ENCODE measurements at regions not wholly inside any gene's neighbourhood (a gene's known extent, or its start where the extent isn't known, plus 50 kb on each side); places are given as distances from the start of the nearest gene placed in this dataset.
"Not testable (repeated sequence)": the region's sequence is repeated elsewhere in the genome, so short reads cannot be mapped to it uniquely, and the experiment has no call there.

DNA sequence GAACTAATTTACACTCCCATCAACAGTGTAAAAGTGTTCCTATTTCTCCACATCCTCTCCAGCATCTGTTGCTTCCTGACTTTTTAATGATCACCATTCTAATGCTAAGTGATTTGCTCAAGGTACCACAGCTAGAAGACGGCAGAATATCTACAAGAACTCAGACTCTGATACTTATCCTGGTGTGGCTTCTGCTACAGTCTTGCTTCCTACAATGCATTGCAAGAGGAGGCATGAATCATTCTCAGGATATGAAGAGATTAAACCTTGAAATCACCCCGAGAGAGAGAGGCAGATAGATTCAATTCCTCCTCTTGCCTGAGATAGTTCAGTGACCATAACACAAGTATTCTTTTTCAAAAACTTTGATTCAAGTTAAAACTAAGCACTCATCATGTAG lies 306.4 kb downstream of the TBC1D4 start:
- DNase-seq = no peak

DNA sequence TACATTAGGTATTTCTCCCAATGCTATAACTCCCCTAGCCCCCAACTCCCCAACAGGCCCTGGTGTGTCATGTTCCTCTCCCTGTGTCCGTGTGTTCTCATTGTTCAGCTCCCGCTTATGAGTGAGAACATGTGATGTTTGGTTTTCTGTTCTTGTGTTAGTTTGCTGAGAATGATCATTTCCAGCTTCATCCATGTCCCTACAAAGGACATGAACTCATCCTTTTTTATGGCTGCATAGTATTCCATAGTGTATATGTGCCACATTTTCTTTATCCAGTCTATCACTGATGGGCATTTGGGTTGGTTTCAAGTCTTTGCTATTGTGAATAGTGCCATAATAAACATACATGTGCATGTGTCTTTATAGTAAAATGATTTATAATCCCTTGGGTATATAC lies 306.9 kb downstream of the TBC1D4 start:
- not testable (repeated sequence) for DNase-seq

DNA sequence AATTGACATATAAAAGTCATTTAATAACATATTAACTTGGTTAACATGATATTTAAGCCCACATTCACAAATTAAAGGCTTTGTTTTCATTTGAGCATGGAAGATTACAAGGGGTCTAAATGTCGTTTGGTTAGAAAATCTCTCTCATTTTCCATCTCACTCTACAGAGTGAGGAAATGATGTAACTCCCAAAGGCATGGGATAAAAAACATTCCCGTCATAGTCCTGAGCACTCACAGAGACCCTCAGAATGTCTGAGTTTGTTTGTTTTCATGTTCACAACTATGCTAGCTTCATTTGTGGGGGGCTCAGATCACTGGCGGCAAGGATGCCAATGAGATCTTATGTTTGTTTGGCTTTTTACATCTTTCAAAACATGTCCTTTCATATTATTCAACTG lies 307.5 kb downstream of the TBC1D4 start:
- no peak for DNase-seq

DNA sequence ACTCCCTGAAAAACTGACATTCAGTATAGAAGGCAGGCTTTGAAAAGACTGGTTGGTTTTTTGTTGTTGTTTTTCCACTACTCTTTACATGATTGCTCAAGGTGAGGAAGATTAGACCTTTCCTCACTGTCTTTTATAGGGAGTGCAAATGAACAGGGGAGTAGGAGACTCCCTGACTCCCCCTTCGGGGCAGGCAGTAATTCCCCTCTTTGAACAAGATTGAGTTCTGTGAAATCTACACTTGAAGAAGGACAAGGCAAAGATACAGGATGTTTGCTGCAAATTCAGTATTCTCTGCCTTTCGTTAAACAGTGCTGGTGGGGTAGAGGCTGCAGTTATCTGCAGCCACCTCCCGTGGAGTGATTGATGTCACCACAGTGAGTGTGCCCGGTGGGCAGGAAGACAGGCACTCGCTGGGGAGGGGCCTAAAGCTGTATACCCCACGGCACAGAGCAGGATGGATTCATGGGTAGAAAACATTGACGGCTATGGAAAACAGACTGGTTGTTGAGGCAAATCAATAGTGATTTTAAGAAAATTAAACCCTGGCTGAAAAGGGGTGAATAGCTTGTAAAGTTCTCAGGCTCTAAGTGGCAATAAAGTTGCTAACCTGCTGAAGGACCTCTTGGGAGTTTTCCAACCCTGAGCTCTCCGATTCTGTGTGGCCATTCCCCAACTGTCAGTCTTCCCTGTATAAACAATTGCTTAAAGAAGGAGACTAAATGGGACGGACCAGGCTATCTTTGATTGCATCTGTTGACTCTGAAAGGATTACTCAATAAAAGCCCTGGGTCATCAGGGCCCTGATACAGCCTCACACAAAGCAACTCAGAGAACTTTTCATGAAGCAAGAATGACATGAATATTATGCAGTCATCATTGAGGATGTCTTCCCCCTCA lies 308.3 kb downstream of the TBC1D4 start:
- DNase-seq = no peak

DNA sequence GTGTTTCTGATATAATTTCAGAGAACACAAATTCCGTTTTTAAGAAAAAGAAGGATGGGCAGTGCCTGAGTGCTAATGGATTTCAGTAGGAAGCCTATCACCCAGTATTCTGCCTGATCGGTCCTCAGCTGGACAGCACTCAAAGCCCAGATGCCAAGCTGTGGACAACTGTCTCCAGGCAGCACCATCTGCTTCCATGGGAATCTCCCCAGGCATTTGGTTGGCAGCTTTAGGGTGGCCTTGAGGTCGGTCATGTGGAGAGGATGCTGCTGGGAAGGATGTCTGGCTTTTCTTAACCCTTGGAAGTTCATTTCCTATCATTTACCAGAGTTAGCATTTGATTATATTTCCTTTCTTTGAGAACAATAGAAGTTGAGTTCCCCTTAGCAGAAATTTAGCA lies 311.7 kb downstream of the TBC1D4 start:
- DNase-seq = no peak

DNA sequence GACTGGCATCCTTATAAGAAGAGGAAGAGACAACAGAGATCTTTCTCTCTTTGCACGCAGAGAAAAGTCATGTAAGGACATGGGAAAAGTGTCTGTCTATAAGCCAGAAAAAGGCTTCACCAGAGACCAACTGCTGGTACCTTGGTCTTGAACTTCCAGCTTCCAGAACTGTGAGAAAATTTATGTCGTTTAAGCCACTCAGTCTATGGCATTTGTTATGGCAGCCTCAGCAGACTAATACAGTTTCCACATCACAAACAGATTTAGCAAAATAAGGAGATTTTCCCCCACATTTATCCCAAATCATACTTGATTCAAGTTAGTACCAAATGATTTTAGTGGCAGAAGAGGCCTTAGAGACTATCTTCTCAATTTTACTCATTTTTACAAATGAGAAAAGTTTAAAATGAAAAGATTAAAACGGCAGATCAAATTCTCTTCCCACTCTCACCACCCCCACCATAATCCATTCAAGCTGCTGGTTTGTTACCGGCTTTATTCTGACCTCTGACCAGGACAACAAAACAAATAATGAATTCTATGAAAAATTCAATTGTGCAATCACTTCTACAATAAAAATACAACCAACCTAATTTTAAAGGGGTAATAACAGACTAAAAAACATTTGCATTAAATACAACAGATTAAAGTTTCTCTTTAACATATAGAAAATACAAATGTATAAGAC lies 316.3 kb downstream of the TBC1D4 start:
- DNase-seq = no peak

DNA sequence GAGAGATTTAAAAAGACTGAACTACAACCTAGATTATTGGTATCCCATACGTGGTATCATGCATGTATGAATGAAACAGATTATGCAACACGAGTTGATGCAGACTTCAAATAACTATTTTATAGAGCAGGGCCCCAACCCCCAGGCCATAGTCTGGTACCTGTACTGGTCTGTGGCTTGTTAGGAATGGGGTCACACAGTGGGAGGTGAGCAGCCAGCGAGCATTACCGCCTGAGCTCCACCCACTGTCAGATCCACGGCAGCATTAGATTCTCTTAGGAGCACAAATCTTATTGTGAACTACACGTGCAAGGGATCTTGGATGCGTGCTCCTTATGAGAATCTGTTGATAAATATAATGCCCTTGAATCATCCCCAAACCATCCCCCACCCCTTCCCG lies 320.2 kb downstream of the TBC1D4 start:
- DNase-seq = no peak

DNA sequence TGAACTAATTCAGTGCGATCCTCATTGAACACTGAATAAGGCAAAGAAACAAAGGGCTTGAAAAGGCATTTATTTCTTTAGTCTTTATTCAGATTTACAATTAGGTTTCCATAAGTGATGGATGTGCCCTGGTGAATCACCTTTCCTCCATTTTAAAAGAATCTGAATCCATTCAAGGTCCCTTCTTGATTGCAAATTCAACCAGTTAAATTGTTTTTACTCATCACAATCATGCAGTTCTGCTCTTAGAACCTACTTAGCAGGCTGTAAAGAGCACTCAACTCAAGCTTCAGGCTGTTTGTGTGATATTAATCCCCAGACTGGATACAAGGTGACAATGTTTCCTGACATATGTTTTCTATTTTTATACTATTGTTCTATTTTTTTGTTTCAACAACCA lies 321.0 kb downstream of the TBC1D4 start:
- DNase-seq = no peak

DNA sequence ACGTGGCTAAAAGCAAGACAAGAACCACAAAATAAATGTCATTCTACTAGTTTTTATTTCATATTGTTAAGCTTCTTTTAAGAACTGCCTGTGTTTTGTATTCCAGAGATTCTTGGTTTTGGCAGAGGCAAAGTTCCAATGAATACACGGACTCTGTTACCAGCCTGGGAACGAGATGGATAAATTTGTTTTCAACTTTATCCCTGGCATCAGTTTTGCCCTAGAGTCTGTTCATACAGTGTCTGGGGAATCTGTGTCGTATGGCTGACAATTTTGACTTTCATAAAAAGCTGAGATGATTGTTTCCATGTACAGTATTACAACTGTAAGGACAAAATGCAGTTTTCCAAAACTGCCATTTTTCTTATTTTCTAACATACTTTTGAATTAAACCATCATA lies 327.6 kb downstream of the TBC1D4 start:
- DNase-seq = no peak

DNA sequence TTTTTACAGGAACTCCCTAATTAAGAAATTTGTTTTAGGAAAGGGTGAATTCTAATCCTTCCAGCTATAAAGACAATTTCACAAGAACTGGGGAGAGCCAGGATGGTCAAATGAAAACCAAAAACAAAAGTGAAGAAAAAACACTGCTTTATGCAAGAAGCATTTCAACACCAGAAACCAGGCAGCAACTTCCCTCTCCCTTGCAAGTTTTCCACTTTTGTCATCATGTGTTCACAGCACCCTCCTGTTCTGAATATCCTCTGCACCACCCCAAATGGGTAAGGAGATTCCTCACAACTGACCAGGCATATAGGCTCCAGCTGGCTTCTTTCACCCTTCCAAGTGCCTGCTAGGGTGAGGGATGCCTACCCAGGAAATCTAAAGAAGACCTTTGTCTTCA lies 328.1 kb downstream of the TBC1D4 start:
- no peak for DNase-seq

DNA sequence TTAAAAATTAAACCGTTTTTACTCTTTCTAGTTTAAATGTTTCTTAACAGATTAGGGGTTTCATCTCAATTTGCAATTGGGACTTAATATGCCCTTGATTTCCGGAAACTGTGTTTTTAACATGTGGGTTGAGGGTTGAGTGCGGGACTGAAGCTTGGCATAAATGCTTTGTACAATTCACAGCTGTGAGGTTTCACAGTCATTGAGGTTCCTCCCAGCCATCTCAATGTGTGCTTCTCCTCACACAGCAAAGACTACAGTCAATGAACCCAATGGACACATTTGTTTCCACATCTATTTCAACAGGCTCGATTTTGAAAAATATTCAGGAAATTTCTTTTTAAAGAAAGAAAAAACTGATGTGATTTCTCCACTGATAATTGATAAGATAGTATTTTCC lies 328.6 kb downstream of the TBC1D4 start:
- no peak for DNase-seq

DNA sequence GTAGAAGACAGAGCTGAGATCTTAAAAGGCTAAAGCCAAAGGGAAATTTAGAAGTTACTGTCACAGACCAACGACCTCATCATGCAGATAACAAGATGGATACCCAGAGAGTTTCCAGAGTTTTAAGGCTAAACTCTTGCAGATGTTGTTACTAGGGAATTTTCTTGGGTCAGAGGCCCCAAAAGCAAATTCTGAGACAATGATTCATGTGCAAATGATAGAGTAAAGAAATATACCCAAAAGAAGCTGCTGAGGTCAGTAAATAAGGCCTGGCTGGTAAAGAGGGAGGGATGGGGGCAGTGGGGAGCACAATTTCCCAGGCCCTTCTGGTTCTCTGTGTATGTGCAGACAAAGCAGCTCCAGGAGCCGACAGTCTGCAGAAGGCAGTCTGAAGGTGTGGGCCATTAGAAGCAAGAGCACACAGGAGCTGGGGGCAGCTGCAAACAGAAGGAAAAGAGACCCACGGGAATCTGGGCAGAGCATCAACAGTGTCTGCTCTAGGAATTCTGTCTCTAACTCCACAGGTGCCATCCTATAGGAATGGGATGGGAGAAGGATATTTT lies 330.8 kb downstream of the TBC1D4 start:
- DNase-seq = no peak

DNA sequence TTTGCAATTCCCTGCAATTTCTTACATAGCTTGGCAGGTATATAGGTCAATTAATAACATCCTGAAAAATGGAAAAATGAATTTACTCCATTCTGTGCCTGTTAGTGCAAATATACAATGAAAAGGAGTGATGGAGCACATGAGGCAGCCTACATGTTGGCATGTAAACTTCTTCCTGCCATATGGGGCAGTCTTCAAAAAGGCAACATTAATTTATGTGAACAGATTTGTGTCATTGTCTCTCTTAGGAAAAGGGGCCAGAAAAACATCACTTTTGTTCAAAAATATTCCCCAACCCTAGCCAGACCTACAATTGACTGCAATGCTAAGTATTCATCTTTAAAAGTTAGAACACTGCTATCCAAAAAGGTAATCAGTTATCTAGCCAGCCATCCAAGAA lies 332.2 kb downstream of the TBC1D4 start:
- DNase-seq = no peak

DNA sequence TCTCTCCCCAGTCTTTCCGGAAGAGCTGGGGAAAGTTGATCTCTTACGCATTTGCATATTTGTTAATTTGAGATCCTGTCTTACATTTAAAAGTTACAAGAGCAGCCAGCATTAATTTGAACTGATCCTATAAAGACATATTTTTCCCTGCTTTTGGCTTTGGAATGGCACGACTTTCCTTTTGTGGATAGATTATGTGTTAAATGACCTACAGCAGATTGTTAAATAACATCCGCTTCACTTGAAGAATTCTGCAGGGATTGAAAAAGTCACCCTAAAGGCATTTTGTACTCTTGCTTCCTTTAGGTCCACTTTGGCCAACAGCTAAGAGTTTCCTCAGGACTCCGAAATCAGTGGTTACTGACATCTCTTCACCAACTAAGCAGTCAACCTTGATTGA lies 334.0 kb downstream of the TBC1D4 start:
- no peak for DNase-seq

DNA sequence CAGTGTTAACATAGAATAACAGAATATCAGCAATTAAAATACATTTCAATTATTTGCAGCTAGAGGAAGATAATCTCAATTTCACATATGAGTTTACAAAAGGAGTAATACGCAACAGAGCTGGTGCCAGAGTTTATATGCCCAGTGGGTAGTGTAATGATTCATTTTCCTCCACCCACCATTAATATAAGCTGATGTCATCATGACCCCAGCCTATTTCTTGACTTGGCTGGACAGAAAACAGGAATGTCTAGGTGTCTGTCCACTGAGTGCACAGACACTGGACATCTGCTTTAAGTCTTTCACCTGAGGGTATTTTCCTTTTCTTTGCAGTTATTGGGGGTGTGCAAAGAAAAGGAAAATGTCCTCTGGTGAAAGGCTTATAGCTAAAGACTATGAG lies 335.5 kb downstream of the TBC1D4 start:
- DNase-seq = no peak

DNA sequence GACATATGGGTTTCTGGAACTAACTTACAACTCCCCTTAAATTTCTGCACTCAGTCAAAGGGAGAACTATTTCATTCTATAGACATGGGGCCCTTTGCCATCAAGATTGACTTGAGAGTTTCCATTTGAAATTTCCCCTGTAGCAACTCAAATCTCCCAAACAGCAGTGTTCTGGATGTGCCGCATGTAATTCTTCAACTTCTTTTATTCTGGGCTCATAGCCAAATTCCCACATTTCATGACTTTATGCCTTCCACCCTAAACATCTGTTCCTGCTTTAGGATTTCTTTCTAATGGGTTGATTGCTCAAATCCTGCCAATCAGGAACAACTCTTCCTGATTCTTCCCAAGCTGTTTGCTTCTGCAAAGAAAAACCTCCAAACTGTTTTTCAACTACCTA lies 336.0 kb downstream of the TBC1D4 start:
- DNase-seq = no peak

DNA sequence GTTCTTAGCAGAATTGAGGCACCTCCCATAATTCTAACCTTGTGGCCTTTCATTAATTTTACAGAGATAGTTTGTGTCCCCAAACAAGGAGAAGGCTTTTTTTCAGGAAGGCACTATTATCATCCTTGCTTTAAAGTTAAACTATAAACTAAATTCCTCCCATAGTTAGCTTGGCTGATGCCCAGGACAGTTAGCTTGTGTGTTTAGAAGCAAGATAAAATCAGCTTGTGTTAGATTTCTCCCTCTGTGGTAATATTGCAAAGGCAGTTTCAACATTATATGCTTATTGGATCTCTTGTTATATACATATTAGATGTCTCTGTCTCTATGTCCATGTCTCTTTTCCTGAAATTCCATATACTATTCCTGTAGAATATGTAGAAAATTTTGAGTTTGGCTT lies 342.7 kb downstream of the TBC1D4 start:
- DNase-seq = no peak

DNA sequence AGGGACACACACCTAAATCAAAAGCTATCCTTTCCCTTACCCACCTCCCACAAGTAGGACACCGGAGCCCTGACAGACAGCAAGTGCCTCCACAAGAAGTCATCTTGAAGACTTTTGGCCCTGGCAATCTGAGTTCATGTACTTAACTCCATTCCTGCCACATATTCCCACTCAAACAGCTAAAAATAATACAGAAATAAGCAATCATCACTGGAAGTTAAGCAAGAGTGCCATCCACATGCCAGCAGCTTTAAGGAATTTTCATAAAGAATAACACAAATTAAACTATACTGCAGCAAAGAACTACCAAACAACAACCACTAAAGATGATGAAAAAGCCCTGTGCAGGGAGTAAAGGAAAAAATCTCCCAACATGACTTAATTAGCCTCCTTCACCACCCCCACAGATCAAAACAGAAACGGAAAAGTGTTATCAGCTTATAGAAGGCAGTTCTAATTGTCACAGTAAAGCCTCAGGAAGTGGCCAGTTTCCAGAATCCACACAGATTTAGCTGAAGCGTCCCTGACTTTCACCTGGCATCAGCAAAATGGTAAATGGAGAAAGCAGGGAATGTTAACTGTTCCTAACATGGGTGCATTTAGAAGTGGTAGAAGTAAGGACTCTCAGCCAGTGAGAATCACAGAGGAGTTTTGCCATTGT lies 343.9 kb downstream of the TBC1D4 start:
- DNase-seq = no peak

DNA sequence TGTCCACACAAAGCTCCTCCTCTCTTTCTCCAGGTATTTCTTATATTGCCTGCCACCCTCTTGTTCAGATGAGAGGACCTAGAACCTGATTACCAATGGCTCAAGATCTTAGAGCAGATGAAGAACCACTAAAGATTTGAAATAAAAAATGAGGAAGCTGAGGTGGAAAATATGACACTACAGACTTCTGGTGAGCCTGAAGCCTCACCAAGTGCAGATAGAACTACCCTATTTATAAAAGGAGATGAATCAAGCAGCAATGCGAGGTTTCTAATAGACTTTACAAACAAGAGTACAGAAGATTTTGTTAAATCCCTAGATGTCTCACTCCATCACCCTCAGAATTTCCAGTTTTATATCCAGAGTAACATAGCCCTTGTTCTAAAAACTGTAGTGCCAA lies 345.8 kb downstream of the TBC1D4 start:
- DNase-seq = no peak

DNA sequence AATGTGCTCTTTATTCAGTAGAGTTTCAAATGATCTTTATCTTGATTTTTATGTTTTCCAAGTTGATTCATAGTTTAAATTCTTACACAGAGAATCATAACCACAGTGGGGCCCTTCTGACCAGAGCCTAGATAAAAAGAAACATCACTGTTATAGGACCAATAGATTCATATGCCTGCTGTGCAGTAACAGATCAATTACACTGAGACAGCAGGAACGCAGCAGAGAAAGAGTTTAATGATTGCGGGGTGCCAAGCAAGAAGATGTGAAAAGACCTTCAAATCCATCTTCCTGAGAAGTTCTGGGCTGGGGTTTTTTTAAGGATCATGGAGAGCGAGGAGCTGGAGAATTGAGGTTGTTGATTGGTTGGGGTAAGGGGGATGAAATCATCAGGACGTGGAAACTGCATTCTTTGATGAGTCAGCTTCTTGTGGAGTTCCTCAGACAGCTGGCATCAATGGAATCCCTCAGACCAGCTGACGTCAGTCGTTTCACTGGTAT lies 346.6 kb downstream of the TBC1D4 start:
- no peak for DNase-seq

DNA sequence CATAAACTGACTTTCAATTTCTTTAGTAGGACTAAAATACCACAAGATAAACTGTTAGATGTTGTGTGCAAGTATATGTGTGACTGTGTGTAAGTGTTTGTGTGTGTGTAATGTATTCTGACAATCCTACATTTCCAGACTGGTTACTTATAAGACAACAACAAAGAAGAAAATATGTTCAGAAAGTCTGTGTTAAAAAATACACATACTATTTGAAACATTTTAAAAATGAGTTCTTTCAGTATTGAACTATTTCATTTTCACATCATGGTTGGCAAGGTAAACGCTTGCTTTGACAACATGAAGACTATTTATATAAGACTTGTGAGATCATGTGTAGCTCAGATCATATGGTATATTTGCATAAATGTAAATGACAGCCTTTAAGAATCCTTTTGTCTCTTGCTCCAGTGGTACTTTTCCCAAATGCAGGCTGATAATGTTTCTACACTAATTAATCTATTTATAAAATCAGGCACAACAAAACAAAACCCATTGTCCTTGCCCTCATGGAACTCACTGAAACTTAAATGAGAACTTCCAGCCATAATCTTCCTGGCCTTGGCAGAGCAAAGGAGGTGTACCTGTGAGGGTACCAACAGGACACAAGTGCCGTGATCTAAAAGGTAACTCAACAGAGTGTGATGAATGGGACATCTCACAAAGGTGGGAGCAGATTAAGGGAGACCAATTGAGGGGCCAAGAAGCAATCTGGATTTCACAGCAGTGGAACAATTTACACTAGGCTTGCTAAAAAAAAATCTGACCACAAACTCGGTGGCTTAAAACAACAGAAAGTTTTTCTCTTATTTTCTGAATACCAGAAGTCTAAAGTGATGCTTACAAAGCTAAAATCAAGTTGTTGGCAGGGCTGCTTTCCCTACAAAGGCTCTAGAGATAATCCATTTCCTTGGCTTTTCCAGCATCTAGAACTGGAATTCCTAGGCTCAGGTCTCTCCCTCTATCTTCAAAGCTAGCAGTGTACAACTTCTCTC lies 349.0 kb downstream of the TBC1D4 start:
- DNase-seq = no peak

DNA sequence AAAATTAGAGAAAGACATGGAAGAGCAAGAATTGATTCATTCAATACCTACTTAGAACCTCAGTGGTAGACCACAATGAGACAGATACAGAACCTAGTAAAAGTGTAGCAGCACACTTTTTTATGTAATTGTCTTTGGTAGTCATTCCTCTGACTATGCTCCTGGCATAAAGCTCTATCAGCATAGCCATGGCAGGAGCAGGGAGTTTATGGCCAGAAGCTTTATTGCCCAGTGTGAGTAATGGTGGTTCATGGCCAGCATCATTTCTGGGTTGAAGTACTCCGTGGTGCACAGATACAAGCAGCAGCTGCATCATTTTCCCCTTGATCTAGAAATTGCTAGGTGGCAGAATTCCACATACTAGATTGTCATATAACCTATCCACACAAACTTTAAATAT lies 352.6 kb downstream of the TBC1D4 start:
- DNase-seq = no peak

All from cerebellar nuclear complex (tissue), 1 donor.